ENCODE measurements at regions not wholly inside any gene's neighbourhood (a gene's known extent, or its start where the extent isn't known, plus 50 kb on each side); places are given as distances from the start of the nearest gene placed in this dataset.

DNA sequence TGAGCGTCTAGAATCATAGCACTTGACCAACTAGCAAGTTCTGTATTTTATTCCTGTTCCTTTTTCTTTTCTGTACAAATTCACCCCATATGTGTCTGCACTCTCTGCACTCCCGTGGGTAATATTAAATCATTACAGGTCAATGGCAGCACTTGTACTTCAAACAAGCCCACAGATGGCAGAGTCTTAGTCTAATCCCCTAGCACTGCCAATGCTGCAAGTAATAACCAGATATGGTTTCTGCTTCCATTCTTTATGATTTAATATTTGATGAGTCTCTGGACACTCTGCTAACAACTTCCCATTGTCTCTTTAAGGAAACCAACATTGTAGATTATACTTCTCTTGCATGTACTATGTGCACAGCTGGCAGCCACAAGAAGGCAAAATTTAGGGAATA lies 343.8 kb upstream of the CHD1 start:
- Histone ChIP-seq H3K9ac (ENCODE audit: low read length) (no peak overlapping the region), H3K36me3 (ENCODE audit: control insufficient read depth, low read depth, low read length) (no peaks in the 10 kb centered on the region), H3K4me1 (ENCODE audit: control insufficient read depth, low read depth, low read length) (no peaks in the 10 kb centered on the region)

GRCh38 chr5:99258819-99259218 lies 330.0 kb upstream of the CHD1 start:
- H3K4me3 ChIP-seq (ENCODE audit: low read length) = no peak overlapping the region
- H3K27me3 ChIP-seq (ENCODE audit: control insufficient read depth, insufficient read depth, low read length) = no peaks in the 10 kb centered on the region
- no peak overlapping the region for H3K27ac ChIP-seq (ENCODE audit: low read length)
- no peaks in the 10 kb centered on the region for H3K36me3 ChIP-seq (ENCODE audit: control insufficient read depth, low read depth, low read length)
- no peak overlapping the region for H3K9ac ChIP-seq (ENCODE audit: low read length)
- H3K9me3 ChIP-seq (ENCODE audit: control insufficient read depth, low read depth, low read length) = no peaks in the 10 kb centered on the region
- no peaks in the 10 kb centered on the region for H3K4me1 ChIP-seq (ENCODE audit: control insufficient read depth, low read depth, low read length)

More for the DNA sequence above, 343.8 kb upstream of the CHD1 start:
- Histone ChIP-seq H3K27ac (ENCODE audit: low read length) (no peak overlapping the region), H3K9me3 (ENCODE audit: control insufficient read depth, low read depth, low read length) (peaks cover 4% of the 10 kb centered on the region), H3K4me3 (ENCODE audit: low read length) (no peak overlapping the region), H3K27me3 (ENCODE audit: control insufficient read depth, insufficient read depth, low read length) (no peaks in the 10 kb centered on the region)

DNA sequence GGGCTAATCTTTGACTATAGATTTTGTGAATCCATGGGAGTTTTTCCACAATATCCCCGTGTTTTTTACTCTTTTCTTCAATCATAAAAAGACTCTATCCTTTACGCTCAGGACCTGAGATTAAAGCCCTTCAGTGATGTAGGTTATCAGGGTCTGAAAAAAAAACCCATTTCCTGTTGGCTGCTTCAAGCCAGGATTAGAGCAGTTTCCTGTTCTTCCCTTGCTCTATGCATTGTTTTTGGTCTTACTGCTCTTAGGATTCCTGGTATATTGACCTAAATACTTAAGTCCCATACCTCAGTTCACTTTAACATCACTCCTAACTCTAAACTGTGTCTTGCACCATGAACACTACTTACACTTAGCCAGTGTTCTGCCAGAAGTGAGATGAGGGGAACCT lies 319.3 kb upstream of the CHD1 start:
- Histone ChIP-seq H3K27ac (ENCODE audit: low read length) (no peak overlapping the region), H3K9me3 (ENCODE audit: control insufficient read depth, low read depth, low read length) (no peaks in the 10 kb centered on the region), H3K36me3 (ENCODE audit: control insufficient read depth, low read depth, low read length) (no peaks in the 10 kb centered on the region), H3K9ac (ENCODE audit: low read length) (no peak overlapping the region), H3K4me1 (ENCODE audit: control insufficient read depth, low read depth, low read length) (no peaks in the 10 kb centered on the region), H3K4me3 (ENCODE audit: low read length) (no peak overlapping the region), H3K27me3 (ENCODE audit: control insufficient read depth, insufficient read depth, low read length) (no peaks in the 10 kb centered on the region)

DNA sequence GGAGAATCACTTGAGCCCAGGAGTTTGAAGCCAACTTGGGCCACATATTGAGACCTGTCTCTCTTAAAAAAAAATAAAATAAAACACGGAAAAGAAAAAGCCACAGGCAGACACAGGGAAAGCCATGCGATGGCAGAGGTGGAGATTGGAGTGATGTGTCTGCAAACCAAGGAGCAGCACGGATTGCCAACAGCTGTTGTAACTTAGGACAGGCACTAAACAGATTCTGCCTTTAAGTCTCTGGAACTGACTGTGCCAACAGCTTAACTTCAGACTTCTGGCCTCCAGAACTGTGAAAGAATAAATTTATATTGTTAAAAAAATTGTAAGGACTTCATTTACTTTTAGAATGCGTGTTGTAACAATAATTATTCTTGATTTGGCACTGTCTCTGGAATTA lies 318.5 kb upstream of the CHD1 start:
- Histone ChIP-seq H3K36me3 (ENCODE audit: control insufficient read depth, low read depth, low read length) (no peaks in the 10 kb centered on the region), H3K27ac (ENCODE audit: low read length) (no peak overlapping the region), H3K9ac (ENCODE audit: low read length) (no peak overlapping the region), H3K4me3 (ENCODE audit: low read length) (no peak overlapping the region), H3K27me3 (ENCODE audit: control insufficient read depth, insufficient read depth, low read length) (no peaks in the 10 kb centered on the region), H3K9me3 (ENCODE audit: control insufficient read depth, low read depth, low read length) (no peaks in the 10 kb centered on the region), H3K4me1 (ENCODE audit: control insufficient read depth, low read depth, low read length) (no peaks in the 10 kb centered on the region)

GRCh38 chr5:99243111-99243510 lies 314.3 kb upstream of the CHD1 start:
- no peak overlapping the region for H3K4me3 ChIP-seq (ENCODE audit: low read length)
- no peaks in the 10 kb centered on the region for H3K36me3 ChIP-seq (ENCODE audit: control insufficient read depth, low read depth, low read length)
- H3K4me1 ChIP-seq (ENCODE audit: control insufficient read depth, low read depth, low read length) = no peaks in the 10 kb centered on the region
- no peaks in the 10 kb centered on the region for H3K9me3 ChIP-seq (ENCODE audit: control insufficient read depth, low read depth, low read length)
- no peak overlapping the region for H3K27ac ChIP-seq (ENCODE audit: low read length)
- no peaks in the 10 kb centered on the region for H3K27me3 ChIP-seq (ENCODE audit: control insufficient read depth, insufficient read depth, low read length)
- no peak overlapping the region for H3K9ac ChIP-seq (ENCODE audit: low read length)

DNA sequence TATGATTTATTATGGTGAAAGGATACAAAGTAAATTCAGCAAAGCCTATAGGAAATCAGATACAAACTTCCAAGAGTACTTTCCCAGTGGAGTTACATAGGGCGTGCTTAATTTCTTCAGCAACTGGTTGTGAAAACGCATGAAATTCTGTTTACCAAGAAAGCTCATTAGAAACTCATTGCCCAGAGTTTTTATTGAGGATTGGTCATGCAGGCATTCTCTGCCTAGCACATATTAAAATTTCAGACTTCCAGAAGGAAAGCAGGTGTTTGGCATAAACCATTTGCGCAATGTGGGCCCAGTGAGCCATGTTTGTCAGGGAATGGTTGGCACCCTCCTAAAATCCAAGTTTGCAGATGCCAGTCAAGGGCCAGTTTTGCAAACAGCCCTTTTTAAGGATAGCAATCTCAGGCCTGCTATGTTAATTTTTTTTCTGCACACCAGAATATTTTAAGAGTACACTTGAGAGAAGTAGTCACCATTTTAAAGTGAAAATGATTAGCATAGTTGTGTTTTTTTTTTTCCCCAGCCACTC lies 311.1 kb upstream of the CHD1 start:
- H3K27me3 ChIP-seq (ENCODE audit: control insufficient read depth, insufficient read depth, low read length) = no peaks in the 10 kb centered on the region
- no peak overlapping the region for H3K27ac ChIP-seq (ENCODE audit: low read length)
- no peaks in the 10 kb centered on the region for H3K4me1 ChIP-seq (ENCODE audit: control insufficient read depth, low read depth, low read length)
- no peak overlapping the region for H3K4me3 ChIP-seq (ENCODE audit: low read length)
- H3K9ac ChIP-seq (ENCODE audit: low read length) = no peak overlapping the region
- H3K36me3 ChIP-seq (ENCODE audit: control insufficient read depth, low read depth, low read length) = no peaks in the 10 kb centered on the region
- H3K9me3 ChIP-seq (ENCODE audit: control insufficient read depth, low read depth, low read length) = no peaks in the 10 kb centered on the region

- Histone ChIP-seq H3K36me3 (ENCODE audit: control insufficient read depth, low read depth, low read length) (no peaks in the 10 kb centered on the region), H3K27me3 (ENCODE audit: control insufficient read depth, insufficient read depth, low read length) (no peaks in the 10 kb centered on the region), H3K9ac (ENCODE audit: low read length) (no peak overlapping the region), H3K9me3 (ENCODE audit: control insufficient read depth, low read depth, low read length) (no peaks in the 10 kb centered on the region), H3K27ac (ENCODE audit: low read length) (no peak overlapping the region), H3K4me1 (ENCODE audit: control insufficient read depth, low read depth, low read length) (no peaks in the 10 kb centered on the region), H3K4me3 (ENCODE audit: low read length) (no peak overlapping the region)
These were observed 262.5 kb upstream of the CHD1 start for GRCh38 chr5:99191206-99191745.

- Histone ChIP-seq H3K36me3 (ENCODE audit: control insufficient read depth, low read depth, low read length) (no peaks in the 10 kb centered on the region), H3K4me1 (ENCODE audit: control insufficient read depth, low read depth, low read length) (no peaks in the 10 kb centered on the region), H3K4me3 (ENCODE audit: low read length) (no peak overlapping the region), H3K9ac (ENCODE audit: low read length) (no peak overlapping the region), H3K27ac (ENCODE audit: low read length) (no peak overlapping the region), H3K27me3 (ENCODE audit: control insufficient read depth, insufficient read depth, low read length) (no peaks in the 10 kb centered on the region), H3K9me3 (ENCODE audit: control insufficient read depth, low read depth, low read length) (no peaks in the 10 kb centered on the region)
These were observed 258.8 kb upstream of the CHD1 start for GRCh38 chr5:99187611-99188010.

DNA sequence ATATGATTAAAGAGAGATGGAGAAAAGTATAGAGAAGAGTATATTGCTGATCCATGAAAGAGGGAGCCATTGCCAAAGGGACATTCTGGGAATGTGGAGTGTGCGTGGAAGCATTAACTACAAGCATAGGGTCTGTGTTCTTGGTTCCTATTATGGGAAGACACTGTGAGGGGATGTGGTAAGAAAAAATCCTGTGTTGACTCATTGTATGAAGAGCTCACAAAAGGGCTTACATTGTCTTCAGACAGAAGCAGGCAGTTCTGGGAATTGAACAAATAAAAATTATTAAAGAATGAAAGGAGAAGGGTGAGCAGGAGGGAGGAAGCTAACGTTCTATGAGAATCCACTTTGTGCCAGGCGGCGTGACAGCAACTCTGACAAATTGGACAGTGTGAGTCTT lies 250.4 kb upstream of the CHD1 start:
- Histone ChIP-seq H3K4me3 (ENCODE audit: low read length) (no peak overlapping the region), H3K27me3 (ENCODE audit: control insufficient read depth, insufficient read depth, low read length) (no peaks in the 10 kb centered on the region), H3K4me1 (ENCODE audit: control insufficient read depth, low read depth, low read length) (no peaks in the 10 kb centered on the region), H3K9me3 (ENCODE audit: control insufficient read depth, low read depth, low read length) (no peaks in the 10 kb centered on the region), H3K27ac (ENCODE audit: low read length) (no peak overlapping the region), H3K36me3 (ENCODE audit: control insufficient read depth, low read depth, low read length) (no peaks in the 10 kb centered on the region), H3K9ac (ENCODE audit: low read length) (no peak overlapping the region)

DNA sequence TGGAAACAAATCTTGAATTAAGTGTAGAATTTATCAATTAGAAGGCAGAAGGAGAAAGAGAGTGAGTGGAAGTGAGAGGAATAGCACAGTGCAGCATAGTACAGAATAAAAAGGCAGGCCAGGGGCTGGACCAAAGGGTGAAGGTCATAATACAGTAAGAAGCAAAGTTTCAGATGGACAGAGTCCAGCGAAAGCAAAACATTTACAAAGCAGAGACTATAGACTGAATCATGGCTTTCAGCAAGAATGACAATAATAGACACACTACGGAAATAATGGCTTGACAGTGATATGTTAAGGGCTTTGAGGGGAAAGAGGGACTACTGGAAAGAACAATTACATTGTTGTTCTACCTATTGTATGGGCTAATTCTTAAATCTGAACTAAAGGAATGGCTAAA lies 249.0 kb upstream of the CHD1 start:
- Histone ChIP-seq H3K4me1 (ENCODE audit: control insufficient read depth, low read depth, low read length) (no peaks in the 10 kb centered on the region), H3K4me3 (ENCODE audit: low read length) (no peak overlapping the region), H3K27me3 (ENCODE audit: control insufficient read depth, insufficient read depth, low read length) (no peaks in the 10 kb centered on the region), H3K9me3 (ENCODE audit: control insufficient read depth, low read depth, low read length) (no peaks in the 10 kb centered on the region), H3K9ac (ENCODE audit: low read length) (no peak overlapping the region), H3K36me3 (ENCODE audit: control insufficient read depth, low read depth, low read length) (no peaks in the 10 kb centered on the region), H3K27ac (ENCODE audit: low read length) (no peak overlapping the region)

GRCh38 chr5:99176186-99176585 lies 247.4 kb upstream of the CHD1 start:
- H3K4me1 ChIP-seq (ENCODE audit: control insufficient read depth, low read depth, low read length) = no peaks in the 10 kb centered on the region
- H3K27me3 ChIP-seq (ENCODE audit: control insufficient read depth, insufficient read depth, low read length) = no peaks in the 10 kb centered on the region
- H3K27ac ChIP-seq (ENCODE audit: low read length) = no peak overlapping the region
- no peaks in the 10 kb centered on the region for H3K36me3 ChIP-seq (ENCODE audit: control insufficient read depth, low read depth, low read length)
- H3K4me3 ChIP-seq (ENCODE audit: low read length) = no peak overlapping the region
- H3K9me3 ChIP-seq (ENCODE audit: control insufficient read depth, low read depth, low read length) = no peaks in the 10 kb centered on the region
- H3K9ac ChIP-seq (ENCODE audit: low read length) = no peak overlapping the region

DNA sequence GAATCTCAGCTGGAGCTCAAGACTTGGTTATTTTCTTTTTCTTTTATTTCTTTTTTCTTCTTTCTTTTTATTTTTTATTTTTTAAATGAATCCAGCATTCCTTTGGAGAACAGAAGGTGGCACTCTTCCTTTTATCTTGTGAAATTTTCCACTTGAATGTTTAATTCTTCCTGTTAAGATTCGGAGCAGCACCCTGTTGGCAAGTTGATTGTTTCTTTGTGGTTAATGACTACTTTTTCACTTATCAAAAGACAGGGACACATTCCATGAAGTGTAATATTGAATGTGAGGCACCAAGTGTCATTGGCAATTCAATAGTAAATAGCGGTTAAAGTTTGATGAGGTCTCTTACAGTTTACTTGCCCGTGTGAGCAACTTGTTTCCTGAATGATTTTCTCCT lies 240.5 kb upstream of the CHD1 start:
- Histone ChIP-seq H3K4me3 (ENCODE audit: low read length) (peak overlapping the region; percentile 3), H3K36me3 (ENCODE audit: control insufficient read depth, low read depth, low read length) (no peaks in the 10 kb centered on the region), H3K9ac (ENCODE audit: low read length) (no peak overlapping the region), H3K27ac (ENCODE audit: low read length) (no peak overlapping the region), H3K4me1 (ENCODE audit: control insufficient read depth, low read depth, low read length) (peaks cover 20% of the 10 kb centered on the region), H3K27me3 (ENCODE audit: control insufficient read depth, insufficient read depth, low read length) (no peaks in the 10 kb centered on the region), H3K9me3 (ENCODE audit: control insufficient read depth, low read depth, low read length) (no peaks in the 10 kb centered on the region)

Measured in iPS-18a (cell line).